Prostate gland (tissue), 2 donors: ENCODE measurements at regions not wholly inside any gene's neighbourhood (a gene's known extent, or its start where the extent isn't known, plus 50 kb on each side); places are given as distances from the start of the nearest gene placed in this dataset.

Experiments
- CTCF ChIP-seq, 4 experiments: fragments of 200-600 bp in 2 of 4; fragments of 450-650 bp in 2 of 4; sonication (generic) in 2 of 4; IDR thresholded peaks; 1 replicate in 3 of 4; 2 replicates in 1 of 4; pipeline ENCODE4 v1.5.1; 2016 to 2019; ENCODE audit warnings: antibody characterized with exemption in 4 of 4, mild to moderate bottlenecking in 2 of 4, moderate library complexity in 2 of 4
- POLR2A ChIP-seq: fragments of 450-650 bp; IDR thresholded peaks from one replicate; pipeline ENCODE4 v1.6.1; 2016; ENCODE audit warnings: antibody characterized with exemption, mild to moderate bottlenecking
- POLR2AphosphoS5 ChIP-seq: sonication (generic); formaldehyde crosslinking; IDR thresholded peaks from one replicate; pipeline ENCODE4 v1.6.1; 2017; ENCODE audit warnings: antibody characterized with exemption

DNA sequence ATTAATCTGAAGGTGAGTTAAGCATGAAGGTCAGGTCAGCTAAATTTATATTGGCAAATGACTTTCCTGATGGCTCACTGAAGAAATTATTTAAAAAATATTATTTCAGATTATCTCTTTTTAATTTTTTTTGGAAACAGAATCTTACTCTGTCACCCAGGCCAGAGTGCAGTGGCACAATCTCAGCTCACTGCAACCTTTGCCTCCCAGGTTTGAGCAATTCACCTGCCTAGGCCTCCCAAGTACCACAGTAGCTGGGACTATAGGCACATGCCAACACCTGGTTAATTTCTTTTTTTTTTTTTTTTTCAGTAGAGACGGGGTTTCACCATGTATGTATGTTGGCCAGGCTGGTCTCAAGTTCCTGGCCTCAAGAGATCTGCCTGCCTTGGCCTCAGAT lies 976.7 kb downstream of the TTLL7 start:
- TF ChIP-seq CTCF (IDR thresholded peaks at IDR 0.05) (no peak), POLR2A (no peak), POLR2AphosphoS5 (no peak)
